ENCODE measurements at regions not wholly inside any gene's neighbourhood (a gene's known extent, or its start where the extent isn't known, plus 50 kb on each side); places are given as distances from the start of the nearest gene placed in this dataset.

DNA sequence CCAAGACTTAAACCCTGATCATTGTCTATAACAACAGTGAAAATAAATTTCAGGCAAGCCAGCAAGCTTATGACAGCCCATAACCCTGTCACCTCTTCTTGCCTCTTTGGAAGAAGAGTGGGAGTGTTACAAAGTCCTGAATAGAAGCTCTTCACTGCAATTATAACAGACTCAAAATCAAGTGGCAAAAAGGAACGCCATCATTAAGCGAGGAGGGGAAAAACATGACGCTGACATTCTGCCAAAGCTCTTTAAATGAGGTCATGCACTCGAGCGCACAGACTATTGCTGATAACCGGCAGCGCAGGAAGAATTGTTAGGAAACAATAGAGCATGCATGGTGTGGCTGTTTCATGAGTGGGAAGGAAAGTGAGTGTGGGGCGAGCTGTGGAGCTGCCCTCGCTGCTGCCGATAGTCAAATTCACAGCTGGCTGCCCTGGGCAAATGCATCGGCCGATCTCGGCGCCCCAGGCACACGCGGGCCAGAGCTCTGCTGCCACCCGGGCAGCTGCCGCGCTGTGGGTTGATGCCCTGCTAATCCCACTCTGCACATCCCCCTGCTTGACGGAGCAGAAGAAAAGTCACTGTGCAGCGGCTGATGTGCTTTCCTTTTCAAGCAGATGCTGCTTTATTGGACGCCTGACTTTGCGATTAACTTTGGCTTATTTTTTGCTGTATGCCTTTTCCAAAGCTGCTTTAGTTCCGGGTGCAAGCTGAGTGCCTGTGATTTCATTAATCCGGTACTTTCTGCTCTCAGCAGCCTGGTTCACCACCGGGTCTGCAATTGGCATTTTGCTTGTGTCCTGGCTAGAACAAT is 102.4 kb upstream of the ST6GALNAC5 start:
- ATAC-seq: no peak

DNA sequence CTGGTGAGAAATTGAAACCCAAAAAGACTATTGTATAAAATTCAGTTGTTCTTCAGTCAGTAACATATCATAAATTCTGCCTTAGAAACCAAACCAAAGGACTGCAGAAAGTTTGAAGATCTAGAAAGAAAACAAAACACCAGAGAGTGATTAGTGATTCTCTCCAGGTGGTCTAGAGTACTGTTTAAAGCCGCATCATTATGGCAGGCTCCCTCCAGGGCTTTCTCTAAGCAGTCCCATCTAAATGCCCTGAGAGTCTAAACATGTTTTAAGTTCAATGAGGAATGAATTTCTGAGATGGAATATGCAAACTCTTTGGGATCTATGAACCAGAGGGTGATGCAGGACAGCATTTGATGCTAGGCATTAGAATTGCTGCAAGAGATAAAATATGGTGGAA is 100.9 kb upstream of the ST6GALNAC5 start:
- no peak for ATAC-seq

DNA sequence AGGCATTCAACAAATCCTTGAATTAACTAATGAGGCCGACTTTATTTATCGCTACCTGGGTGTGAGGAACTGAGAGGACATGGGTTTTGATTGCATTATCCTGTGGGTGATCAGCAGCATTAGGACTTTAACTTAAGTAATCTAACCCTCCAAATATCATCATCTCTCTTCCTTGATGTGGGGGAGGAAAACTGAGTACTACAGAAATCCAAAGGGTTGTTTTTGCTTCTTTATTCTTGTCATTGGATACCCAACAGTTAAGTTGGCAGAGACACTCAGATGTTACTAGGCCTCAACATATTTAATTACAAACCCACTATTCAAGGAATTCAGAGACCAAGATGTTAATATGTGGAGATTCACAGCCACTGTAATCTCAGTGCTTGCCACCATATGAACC is 97.4 kb upstream of the ST6GALNAC5 start:
- ATAC-seq: no peak

DNA sequence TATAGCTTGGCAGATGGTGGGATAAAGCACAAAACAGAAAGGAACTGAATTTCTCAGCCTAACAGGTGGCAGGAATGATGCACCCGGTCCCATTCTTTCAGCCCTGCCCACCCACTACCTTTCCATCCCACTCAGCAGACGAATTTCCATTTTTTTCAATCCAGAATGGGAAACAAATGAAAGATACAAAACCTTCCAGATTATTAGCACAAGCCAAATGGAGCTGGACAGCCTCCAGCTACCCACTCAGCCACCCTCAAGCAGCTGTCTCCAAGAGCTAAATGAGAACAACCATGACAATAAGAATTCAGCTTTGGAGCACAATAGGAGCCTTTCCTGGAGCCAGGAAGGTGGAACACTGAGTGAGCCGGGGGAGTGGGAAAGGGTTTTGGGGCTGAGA is 96.3 kb upstream of the ST6GALNAC5 start:
- ATAC-seq: no peak

DNA sequence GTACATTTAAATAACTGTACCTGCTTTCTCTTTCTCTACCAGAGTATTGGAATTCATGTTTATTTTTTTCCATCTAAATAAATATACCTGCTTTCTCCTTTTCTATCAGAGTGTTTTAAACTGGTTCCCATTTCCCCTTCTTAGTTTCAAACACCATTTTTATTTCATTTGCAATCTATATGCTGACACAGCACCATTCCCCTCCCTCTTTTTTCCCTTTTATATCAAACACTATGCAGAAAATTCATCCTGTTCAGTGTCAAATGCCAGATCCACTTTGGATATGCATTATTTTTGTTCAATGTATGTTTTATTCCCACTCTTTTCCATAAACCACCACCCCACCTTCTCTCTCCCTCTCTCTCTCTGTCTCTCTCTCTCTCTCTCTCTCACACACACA is 85.8 kb upstream of the ST6GALNAC5 start:
- no peak for ATAC-seq

DNA sequence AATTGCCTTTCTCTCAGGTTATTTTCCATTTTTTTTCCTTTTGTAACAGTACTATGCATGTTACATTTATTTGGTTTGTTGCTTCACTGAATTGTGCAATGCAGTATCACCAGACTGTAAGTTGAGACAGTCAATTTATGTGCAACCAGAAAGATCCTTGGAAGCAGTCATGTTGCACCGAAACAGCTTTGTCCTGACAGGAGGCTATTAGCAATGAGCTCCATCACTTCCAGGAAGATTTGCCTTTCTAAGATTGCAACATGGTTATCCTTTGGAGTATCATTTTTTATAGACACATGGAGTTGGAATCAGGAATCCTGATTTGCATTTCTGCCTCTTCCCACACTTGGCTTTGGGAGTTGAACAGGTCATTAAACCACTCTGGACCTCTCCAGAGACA is 84.5 kb upstream of the ST6GALNAC5 start:
- ATAC-seq: no peak

DNA sequence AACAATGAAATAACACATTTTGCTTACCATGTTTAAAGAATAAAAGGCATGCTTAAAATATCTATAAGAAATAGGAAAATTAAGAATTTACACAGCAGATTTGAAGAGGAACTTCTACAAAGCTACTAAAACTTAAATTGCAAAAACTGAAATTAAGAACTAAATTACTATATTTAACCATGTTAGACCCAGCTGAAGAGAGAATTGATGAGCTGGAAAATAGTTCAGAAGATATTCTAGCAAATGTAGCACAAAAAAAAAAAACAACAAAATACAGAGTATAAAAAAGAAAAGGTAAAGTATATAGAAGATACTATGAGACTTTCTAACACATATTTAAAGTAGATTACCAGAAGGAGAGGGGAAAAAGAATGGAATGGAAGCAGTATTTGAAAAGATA is 82.8 kb upstream of the ST6GALNAC5 start:
- ATAC-seq: no peak

DNA sequence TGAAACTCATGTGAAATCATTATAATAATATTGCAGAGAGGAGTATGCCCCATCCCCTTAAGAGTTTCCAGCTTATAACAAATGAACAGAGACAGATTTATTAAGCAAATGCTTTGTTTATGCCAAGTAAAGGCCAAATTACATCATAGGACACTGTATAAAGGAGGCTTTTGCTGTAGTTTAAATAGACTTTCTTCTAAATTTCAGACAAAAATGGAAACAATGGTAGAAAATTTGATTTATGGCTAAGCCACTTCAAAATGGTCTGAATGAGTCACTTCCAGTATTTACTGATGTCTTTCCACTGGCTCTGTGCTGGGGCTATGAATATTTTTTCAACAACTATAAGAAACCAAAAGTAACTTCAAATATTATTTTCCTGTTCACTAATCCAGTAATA is 81.1 kb upstream of the ST6GALNAC5 start:
- no peak for ATAC-seq

DNA sequence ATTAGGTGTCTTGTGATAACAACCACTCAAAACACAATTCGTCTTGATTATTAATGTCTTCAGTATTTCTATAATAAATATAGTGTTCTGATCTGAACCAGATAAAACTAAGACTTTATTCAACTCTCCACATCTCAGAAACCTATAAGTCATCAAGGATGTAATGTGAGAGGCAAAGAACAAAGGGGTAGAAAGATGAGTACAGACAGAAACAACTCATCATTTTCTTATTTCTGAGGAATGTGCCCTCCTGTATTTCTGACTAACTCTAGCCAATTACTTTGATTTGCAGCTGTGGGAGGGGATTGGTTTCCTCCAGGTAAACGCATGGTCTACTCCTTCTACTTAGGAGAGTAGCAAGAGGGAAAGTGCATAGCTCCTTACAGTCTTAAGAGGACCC is 73.7 kb upstream of the ST6GALNAC5 start:
- no peak for ATAC-seq

DNA sequence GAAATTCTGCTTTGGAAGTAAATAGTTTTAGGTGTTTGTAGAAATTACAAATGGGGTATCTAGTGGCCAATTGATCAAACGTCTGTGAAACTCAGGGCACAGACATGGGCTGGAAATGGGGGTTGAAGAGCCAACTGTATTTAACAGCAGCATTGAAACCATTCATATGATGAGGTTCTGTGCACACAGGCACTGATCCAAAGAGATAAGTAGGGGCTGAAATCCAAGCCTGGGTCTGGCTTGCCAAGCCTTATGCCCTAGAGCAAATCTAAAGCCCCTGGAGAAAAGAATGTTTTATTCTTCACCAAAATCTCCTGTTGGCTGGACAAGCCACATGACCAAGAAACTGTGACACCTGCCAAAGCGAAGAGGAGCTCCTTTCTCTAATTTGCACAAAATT is 67.6 kb upstream of the ST6GALNAC5 start:
- ATAC-seq: no peak

DNA sequence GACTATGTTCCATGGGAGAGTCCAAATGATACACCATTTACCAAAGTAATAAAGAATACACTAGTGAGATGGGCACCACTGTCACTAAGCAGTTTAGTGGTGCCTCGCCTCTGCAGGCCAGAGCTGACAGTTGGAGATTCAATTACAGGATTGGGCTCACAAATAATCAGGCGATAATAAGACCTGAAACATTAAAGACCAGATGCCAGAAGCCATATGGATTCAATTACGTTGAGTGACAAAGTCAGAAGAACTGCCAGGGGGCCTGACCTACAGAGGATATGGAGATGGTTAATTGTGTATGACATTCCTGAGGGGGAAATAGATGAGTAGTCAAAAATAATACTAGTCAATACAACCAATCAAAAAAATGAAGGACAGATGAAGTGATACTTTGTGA is 65.2 kb upstream of the ST6GALNAC5 start:
- ATAC-seq: no peak

DNA sequence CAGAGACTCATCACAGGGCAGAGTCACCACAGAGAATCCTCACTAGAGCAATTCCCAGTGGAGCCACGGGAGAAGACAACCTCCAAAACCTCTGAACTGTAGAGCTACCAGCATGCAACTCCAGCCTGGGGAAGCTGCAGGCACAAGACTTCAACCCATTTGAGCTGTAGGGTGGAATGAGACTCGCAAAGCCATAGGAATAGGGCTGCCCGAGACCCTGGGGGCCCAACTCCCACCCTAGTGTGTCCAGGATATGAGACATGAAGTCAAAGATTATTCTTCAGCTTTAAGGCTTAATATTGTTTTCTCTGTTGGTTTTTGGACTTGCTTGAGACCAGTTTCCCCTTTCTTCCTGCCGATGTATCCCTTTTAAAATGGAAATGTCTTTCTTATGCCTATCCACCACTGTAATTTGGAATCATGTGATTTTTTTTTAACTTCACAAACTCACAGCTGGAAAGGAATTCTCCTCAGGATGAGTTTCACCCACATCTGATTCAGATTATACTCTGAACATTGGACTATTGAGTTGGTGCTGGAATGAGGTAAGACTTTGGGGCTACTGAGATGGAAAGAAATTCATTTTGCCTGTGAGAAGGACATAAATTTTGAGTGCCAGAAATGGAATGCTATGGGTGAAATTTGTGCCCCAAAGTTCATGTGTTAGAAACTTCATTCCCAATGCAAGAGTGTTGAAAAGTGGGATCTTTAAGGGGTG is 59.6 kb upstream of the ST6GALNAC5 start:
- ATAC-seq: no peak
